HTR-8/SVneo (cell line): ENCODE measurements at regions not wholly inside any gene's neighbourhood (a gene's known extent, or its start where the extent isn't known, plus 50 kb on each side); places are given as distances from the start of the nearest gene placed in this dataset.

Experiments
- DNase-seq: peaks from one replicate; pipeline ENCODE4 v3.0.0; 2011; ENCODE audit warnings: low spot score, mixed read lengths; ENCODE audit not compliant: insufficient read length
- FAIRE-seq: peaks from 2 replicates; lab custom pipeline; 2011; peaks lifted over from hg19 to GRCh38; lab: Jason Lieb, UNC

GRCh38 chr2:235378944-235379343, 114.9 kb upstream of the AGAP1 start:
- no peak for DNase-seq
- no peak for FAIRE-seq

- DNase-seq (no peak), FAIRE-seq (no peak)
These were observed 112.5 kb upstream of the AGAP1 start for GRCh38 chr2:235381261-235381912.

- FAIRE-seq (no peak), DNase-seq (no peak)
These were observed 111.7 kb upstream of the AGAP1 start for GRCh38 chr2:235382179-235382578.

- no peak for FAIRE-seq
- no peak for DNase-seq
These were observed 111.2 kb upstream of the AGAP1 start for GRCh38 chr2:235382601-235383000.

- DNase-seq (no peak), FAIRE-seq (no peak)
These were observed 110.5 kb upstream of the AGAP1 start for GRCh38 chr2:235383272-235383843.

- FAIRE-seq (no peak), DNase-seq (no peak)
These were observed 109.2 kb upstream of the AGAP1 start for GRCh38 chr2:235384624-235385023.

- DNase-seq: no peak
- FAIRE-seq: no peak
These were observed 104.2 kb upstream of the AGAP1 start for GRCh38 chr2:235389626-235390025.

- no peak for FAIRE-seq
- DNase-seq: no peak
These were observed 103.6 kb upstream of the AGAP1 start for GRCh38 chr2:235390108-235390815.

- FAIRE-seq (no peak), DNase-seq (no peak)
These were observed 103.0 kb upstream of the AGAP1 start for GRCh38 chr2:235390816-235391194.

- peak; percentile 62 for FAIRE-seq
- DNase-seq: no peak
These were observed 101.8 kb upstream of the AGAP1 start for GRCh38 chr2:235391921-235392615.

- peak; percentile 76 for DNase-seq
These were observed 99.5 kb upstream of the AGAP1 start for GRCh38 chr2:235394278-235394828.

GRCh38 chr2:235396071-235396846, 97.6 kb upstream of the AGAP1 start:
- FAIRE-seq: no peak

More at GRCh38 chr2:235394278-235394828, 99.5 kb upstream of the AGAP1 start:
- peak; percentile 80 for FAIRE-seq

GRCh38 chr2:235398321-235398720, 95.5 kb upstream of the AGAP1 start:
- FAIRE-seq (no peak), DNase-seq (no peak)

More at GRCh38 chr2:235396071-235396846, 97.6 kb upstream of the AGAP1 start:
- DNase-seq: no peak

- DNase-seq (no peak), FAIRE-seq (peak; percentile 13)
These were observed 93.9 kb upstream of the AGAP1 start for GRCh38 chr2:235399895-235400294.

- FAIRE-seq (no peak), DNase-seq (no peak)
These were observed 91.4 kb upstream of the AGAP1 start for GRCh38 chr2:235402422-235402821.

- no peak for FAIRE-seq
- DNase-seq: no peak
These were observed 88.1 kb upstream of the AGAP1 start for GRCh38 chr2:235405612-235406361.

- DNase-seq: no peak
- FAIRE-seq: no peak
These were observed 87.4 kb upstream of the AGAP1 start for GRCh38 chr2:235406430-235406829.

GRCh38 chr2:235411905-235412485, 81.8 kb upstream of the AGAP1 start:
- FAIRE-seq: no peak
- no peak for DNase-seq

- DNase-seq (no peak), FAIRE-seq (no peak)
These were observed 80.8 kb upstream of the AGAP1 start for GRCh38 chr2:235413064-235413463.
